ENCODE measurements at regions not wholly inside any gene's neighbourhood (a gene's known extent, or its start where the extent isn't known, plus 50 kb on each side); places are given as distances from the start of the nearest gene placed in this dataset.

DNA sequence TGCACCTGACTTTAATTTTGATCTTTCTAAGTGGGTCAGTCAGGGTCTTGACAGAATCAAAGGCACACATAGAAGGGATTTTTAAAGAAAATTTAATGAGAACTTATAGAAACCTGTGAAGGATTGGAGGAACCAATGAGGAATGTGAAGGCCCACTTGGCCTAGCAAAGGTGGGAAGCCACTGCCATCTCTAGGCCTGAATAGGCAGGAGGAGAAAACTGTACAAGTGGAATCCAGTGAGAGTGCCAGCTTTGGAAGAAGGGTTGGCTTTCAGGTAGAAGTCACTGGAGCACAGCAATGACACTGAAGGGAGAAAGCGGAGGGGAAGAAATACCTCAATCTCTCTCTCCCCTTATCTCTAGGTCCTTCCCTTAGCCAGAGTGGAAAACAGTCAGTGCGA, 380.7 kb upstream of the KCNMB2 start:
- TF ChIP-seq, protein P1, sequence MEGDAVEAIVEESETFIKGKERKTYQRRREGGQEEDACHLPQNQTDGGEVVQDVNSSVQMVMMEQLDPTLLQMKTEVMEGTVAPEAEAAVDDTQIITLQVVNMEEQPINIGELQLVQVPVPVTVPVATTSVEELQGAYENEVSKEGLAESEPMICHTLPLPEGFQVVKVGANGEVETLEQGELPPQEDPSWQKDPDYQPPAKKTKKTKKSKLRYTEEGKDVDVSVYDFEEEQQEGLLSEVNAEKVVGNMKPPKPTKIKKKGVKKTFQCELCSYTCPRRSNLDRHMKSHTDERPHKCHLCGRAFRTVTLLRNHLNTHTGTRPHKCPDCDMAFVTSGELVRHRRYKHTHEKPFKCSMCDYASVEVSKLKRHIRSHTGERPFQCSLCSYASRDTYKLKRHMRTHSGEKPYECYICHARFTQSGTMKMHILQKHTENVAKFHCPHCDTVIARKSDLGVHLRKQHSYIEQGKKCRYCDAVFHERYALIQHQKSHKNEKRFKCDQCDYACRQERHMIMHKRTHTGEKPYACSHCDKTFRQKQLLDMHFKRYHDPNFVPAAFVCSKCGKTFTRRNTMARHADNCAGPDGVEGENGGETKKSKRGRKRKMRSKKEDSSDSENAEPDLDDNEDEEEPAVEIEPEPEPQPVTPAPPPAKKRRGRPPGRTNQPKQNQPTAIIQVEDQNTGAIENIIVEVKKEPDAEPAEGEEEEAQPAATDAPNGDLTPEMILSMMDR (IDR thresholded peaks at IDR 0.05) = no peak
- no peak for TF ChIP-seq POLR2A (IDR thresholded peaks at IDR 0.05)
